HG02973 (cell line): ENCODE measurements at regions not wholly inside any gene's neighbourhood (a gene's known extent, or its start where the extent isn't known, plus 50 kb on each side); places are given as distances from the start of the nearest gene placed in this dataset.

Experiments used
- ATAC-seq: cut with Tn5 transposase; IDR thresholded peaks from one replicate; pipeline ENCODE4 v1.9.1; 2021; ENCODE audit warnings: moderate library complexity; ENCODE audit not compliant: unreplicated experiment

GRCh38 chr3:59593380-59593779, 543.6 kb upstream of the CFAP20DC start:
- no peak for ATAC-seq

DNA sequence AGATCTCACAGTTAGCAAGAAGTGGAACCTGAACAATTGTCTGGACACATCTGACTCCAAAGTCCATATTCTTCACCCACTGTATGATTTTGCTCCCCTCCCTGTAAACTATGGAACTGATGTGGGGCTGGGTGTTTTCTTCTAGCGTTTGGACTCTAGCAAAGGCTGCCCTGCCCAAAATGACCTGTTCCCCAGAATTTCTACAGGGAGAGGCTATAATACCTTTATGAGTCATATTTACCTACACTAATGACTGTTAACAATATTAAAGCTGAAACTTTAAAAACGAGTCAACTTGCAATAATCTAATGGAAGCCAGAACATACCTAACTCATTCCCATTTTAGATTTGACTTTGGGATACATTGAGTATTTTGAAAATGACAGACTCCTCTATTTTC, 531.2 kb upstream of the CFAP20DC start:
- ATAC-seq: no peak

- ATAC-seq: no peak
These were observed 530.7 kb upstream of the CFAP20DC start for GRCh38 chr3:59580499-59580898.

GRCh38 chr3:59578129-59578528, 528.3 kb upstream of the CFAP20DC start:
- ATAC-seq: no peak

- ATAC-seq: no peak
These were observed 526.8 kb upstream of the CFAP20DC start for GRCh38 chr3:59576606-59577005.

DNA sequence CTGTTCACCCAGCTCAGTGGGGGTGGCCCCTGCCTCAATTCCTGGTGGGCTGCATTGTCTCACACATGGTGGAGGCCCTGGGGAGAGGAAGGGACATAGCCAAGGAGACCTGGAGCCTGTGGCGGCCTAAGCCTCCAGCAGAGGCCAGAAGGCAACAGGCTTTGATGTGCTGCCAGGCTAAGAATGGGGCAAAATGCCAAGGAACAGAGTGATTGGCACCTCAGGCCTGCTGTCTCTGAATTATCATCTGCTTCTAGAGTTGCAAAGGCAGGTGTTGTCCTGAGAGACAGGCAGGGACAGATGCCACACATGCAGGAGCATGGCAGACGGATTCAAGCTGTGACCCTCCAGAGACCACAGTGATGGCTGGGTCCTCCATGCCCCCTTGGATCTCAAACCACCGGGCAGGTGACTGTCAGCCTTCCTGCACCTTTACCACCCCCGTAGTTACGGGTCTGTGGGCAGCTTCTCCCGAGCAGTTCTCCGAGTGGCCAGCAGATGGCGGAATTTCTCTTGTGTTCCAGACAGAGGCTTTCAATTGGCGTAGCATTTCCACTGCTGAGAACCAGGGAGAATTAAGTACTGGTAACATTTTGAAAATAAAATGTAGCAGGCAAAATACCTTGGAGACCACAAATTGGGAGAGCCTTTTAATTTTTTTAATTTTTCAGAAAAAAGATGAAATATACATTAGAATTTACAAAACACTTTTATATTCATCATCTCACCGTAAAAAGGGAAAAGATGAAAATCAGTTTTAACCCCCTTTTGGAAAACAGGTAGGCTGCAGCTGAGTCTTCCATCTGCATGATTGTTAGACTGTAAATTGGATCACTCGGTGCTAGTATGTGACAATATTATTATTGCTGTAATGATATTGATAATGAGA, 525.5 kb upstream of the CFAP20DC start:
- peak; percentile 83 for ATAC-seq

GRCh38 chr3:59573911-59574310, 524.1 kb upstream of the CFAP20DC start:
- no peak for ATAC-seq

GRCh38 chr3:59572106-59572505, 522.3 kb upstream of the CFAP20DC start:
- no peak for ATAC-seq

- ATAC-seq: no peak
These were observed 521.0 kb upstream of the CFAP20DC start for GRCh38 chr3:59570806-59571205.

GRCh38 chr3:59567661-59568060, 517.8 kb upstream of the CFAP20DC start:
- ATAC-seq: no peak

DNA sequence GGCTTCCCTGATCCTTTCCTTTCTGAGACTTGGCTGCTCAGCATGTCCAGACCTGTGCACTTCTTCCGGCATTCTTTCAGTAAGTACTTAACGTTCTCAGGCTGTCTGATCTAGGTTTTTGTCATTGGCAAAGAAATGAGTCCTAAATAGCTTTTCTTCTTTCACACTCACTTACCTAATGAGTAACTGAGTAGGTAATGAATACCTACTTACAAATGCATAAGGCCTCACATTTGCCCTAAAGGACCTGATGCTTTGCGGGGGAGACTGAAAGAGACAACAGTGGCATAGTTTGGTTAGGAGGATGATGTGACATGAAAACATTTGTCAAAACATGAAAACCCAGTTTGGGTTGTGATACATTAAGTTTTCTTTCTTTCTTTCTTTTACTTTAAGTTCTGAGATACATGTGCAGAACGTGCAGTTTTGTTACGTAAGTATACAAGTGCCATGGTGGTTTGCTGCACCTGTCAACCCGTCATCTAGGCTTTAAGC, 516.7 kb upstream of the CFAP20DC start:
- ATAC-seq: peak; percentile 91

DNA sequence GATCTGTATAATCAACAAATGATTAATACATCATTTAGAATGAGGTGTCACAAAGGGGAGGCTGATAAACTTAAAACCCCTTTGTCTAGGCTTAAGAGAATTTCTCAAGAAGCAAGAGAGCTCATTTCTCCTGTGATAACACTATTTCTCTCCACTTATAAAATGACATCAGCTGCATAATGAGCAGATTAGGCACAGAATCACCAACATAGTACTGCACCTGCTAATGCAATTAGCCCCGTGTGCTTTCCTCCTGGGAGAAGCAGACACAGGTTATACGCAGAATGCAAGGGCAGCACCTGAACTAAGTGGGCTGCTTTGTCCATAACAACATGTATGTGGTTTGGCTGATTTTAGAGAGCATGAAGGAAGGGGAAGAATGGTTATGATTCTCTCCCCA, 515.3 kb upstream of the CFAP20DC start:
- no peak for ATAC-seq

DNA sequence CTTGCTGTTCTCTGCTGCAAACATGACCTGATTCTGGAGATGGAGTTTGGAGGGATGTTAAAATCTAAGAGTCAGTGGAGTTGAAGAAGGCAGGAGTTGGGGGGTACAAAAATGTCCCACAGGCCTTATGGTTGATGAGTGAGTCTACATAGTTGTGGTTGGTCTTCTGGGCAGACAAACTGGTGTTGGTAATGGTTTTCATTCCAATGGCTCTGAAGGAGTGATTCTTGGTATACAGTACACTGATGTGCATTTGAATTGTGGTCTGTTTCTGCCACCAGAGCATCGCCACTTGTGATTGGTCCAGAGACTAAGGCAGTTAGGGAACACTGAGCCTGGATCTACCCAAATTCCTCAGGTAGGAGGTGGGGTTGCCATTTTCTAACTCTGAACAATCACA, 514.1 kb upstream of the CFAP20DC start:
- no peak for ATAC-seq

DNA sequence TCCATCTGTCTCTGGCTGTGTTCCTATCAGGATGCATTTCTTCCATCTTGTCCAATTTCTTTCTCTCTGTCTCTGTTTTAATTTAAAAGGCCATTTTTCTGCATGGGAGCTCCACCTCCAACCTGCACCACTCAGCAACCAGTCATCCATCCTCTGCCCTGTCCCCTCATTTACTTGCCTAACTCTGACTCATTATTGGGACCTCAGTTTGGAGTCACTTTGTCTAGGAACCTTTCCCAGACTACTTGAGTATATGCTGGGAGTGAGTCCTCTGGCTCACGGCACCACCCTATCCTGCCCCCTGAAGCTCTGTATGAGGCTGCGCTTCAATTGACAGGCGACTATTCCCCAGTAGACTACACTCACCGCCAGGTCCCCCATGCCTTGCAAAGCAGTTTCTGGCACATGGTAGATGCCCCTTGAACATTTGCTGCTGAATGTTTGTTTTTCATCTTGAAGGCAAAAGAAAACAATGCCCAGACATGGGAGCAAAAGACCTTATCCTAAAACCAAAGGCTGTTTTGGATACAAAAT, 513.3 kb upstream of the CFAP20DC start:
- ATAC-seq: no peak

GRCh38 chr3:59559721-59560435, 510.1 kb upstream of the CFAP20DC start:
- ATAC-seq: no peak

GRCh38 chr3:59558906-59559720, 509.3 kb upstream of the CFAP20DC start:
- no peak for ATAC-seq

GRCh38 chr3:59555593-59556315, 505.9 kb upstream of the CFAP20DC start:
- no peak for ATAC-seq

DNA sequence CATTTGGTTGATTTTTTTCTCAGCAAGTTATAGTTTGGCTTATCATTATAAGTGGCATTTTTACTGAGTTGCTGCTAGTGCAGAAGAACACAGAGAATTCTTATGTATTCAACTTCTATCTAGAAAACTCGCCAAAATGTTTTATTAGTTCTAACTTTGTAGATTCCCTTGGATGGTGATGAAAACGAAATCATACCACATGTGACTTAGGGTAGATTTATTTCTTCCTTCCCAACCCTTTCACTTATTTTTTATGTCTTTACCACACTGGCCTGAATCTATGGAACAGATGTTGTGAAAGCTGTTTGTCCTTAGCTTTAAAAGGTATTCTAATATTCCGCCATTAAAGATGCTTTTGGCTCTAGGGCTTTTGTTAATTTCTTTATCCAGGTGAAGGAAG, 503.3 kb upstream of the CFAP20DC start:
- ATAC-seq: no peak

- ATAC-seq: no peak
These were observed 502.0 kb upstream of the CFAP20DC start for GRCh38 chr3:59551834-59552233.

- no peak for ATAC-seq
These were observed 500.1 kb upstream of the CFAP20DC start for GRCh38 chr3:59549962-59550361.
